PC-9 (cell line): ENCODE measurements at regions not wholly inside any gene's neighbourhood (a gene's known extent, or its start where the extent isn't known, plus 50 kb on each side); places are given as distances from the start of the nearest gene placed in this dataset.

ENCODE experiments used
- BruUV-seq: library from RNA; stranded (reverse); fragments of 400-500 nt; replicated peaks from 2 replicates; lab custom pipeline; 2021; lab: Mats Ljungman, UMichigan
- CTCF ChIA-PET: fragments of 300-600 bp; sonication (Branson Sonifier 250); formaldehyde crosslinking; loops from one replicate; lab custom pipeline; 2022; ENCODE audit warnings: antibody characterized with exemption; lab: Charles Lee
- POLR2A ChIA-PET: fragments of 300-600 bp; sonication (Branson Sonifier 250); formaldehyde crosslinking; loops from one replicate; lab custom pipeline; 2022; ENCODE audit warnings: antibody characterized with exemption; ENCODE audit not compliant: unreplicated experiment; lab: Charles Lee
- DNase-seq, 2 experiments: peaks; one replicate each; pipeline versions ENCODE4 v3.0.0 to v3.0.0-alpha.2; 2015 to 2022; ENCODE audit warnings: mixed read lengths in 1 of 2
- H2AFZ ChIP-seq: fragments of 200-600 bp; sonication (generic); 2 replicates; pipeline ENCODE4 v1.8.1; 2017; ENCODE audit warnings: antibody characterized with exemption
- H3F3A ChIP-seq: fragments of 200-600 bp; sonication (generic); 2 replicates; pipeline ENCODE4 v1.8.1; 2017; ENCODE audit warnings: antibody characterized with exemption, mild to moderate bottlenecking, low read depth; ENCODE audit not compliant: insufficient read depth
- H3K27ac ChIP-seq: fragments of 200-600 bp; sonication (generic); 2 replicates; pipeline ENCODE4 v1.6.1; 2016; ENCODE audit warnings: mixed run types
- H3K27me3 ChIP-seq: fragments of 200-600 bp; sonication (generic); 2 replicates; pipeline ENCODE4 v1.6.1; 2016; ENCODE audit warnings: low read depth, mixed run types; ENCODE audit not compliant: insufficient read depth
- H3K36me3 ChIP-seq: fragments of 200-600 bp; sonication (generic); 2 replicates; pipeline ENCODE4 v1.6.1; 2016; ENCODE audit warnings: low read depth, mixed run types
- H3K4me1 ChIP-seq: fragments of 200-600 bp; sonication (generic); replicated peaks from 2 replicates; pipeline ENCODE4 v1.6.1; 2016; ENCODE audit warnings: mixed run types; ENCODE audit not compliant: insufficient read depth
- H3K4me2 ChIP-seq: fragments of 200-600 bp; sonication (generic); 2 replicates; pipeline ENCODE4 v1.6.1; 2017; ENCODE audit warnings: mixed run types
- H3K4me3 ChIP-seq: fragments of 200-600 bp; sonication (generic); 2 replicates; pipeline ENCODE4 v1.6.1; 2016; ENCODE audit warnings: mixed run types
- H3K79me2 ChIP-seq: fragments of 200-600 bp; sonication (generic); 2 replicates; pipeline ENCODE4 v1.6.1; 2017; ENCODE audit warnings: low read depth, mixed run types
- H3K9me2 ChIP-seq: fragments of 200-600 bp; sonication (generic); 2 replicates; pipeline ENCODE4 v1.8.1; 2017; ENCODE audit warnings: mild to moderate bottlenecking; ENCODE audit not compliant: insufficient read depth
- H3K9me3 ChIP-seq: fragments of 200-600 bp; sonication (generic); 2 replicates; pipeline ENCODE4 v1.8.1; 2016; ENCODE audit warnings: low read depth; ENCODE audit not compliant: insufficient read depth
- H4K20me1 ChIP-seq: fragments of 200-600 bp; sonication (generic); 2 replicates; pipeline ENCODE4 v1.8.1; 2017; ENCODE audit not compliant: insufficient read depth
- CTCF ChIP-seq: fragments of 200-600 bp; sonication (generic); conservative IDR thresholded peaks from 2 replicates; pipeline ENCODE4 v1.6.1; 2017; ENCODE audit warnings: mixed run types, antibody characterized with exemption, mild to moderate bottlenecking, moderate library complexity
- EZH2 ChIP-seq: fragments of 200-600 bp; sonication (generic); IDR thresholded peaks from 2 replicates; pipeline ENCODE4 v1.8.0; 2017; ENCODE audit warnings: antibody characterized with exemption, low read depth
- intact Hi-C: fragments of 100-400 bp; cut with micrococcal nuclease; formaldehyde crosslinking; loops from one replicate; pipeline ENCODE4 v1.10.0; 2022; ENCODE audit not compliant: unreplicated experiment

DNA sequence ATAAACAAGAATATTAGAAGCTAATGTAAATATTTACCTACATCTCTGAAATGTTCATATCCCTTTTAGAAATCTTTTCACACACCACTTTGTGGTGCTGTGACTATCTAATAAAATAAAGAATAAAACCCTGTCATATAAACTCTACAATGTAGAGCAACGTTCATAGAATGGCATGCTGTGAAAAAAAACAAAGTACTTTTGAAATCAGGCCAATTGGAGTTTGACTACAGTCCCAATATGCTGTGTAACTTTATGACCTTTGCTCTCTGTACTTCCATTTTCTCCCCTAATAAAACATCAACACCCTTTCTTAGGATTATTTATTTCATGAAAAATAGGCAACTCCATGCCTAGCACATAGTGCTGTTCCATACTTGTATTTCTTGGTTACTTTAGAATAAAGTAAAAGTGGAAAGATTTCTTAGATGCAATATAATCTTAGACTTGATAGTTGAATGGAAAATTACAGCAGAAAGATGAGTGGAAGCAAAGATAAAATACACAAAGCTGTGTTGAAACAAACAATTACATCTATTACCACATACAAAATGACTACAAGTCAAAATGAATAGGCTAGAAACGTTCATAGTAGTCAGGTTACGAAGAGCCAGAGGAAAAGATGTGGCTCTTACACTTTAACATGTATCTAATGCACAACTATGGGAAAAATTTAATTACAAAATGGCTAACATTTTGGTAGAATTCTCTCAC is 613.2 kb upstream of the SLITRK5 start:
- Histone ChIP-seq H3K9me3 (no peaks in the 10 kb centered on the region), H3K79me2 (no peaks in the 10 kb centered on the region), H2AFZ (0 out of 2 replicates have a peak overlapping the region, but pooled peaks have one; percentile 8), H4K20me1 (no peaks in the 10 kb centered on the region), H3K4me2 (no peak overlapping the region), H3K27ac (no peak overlapping the region), H3K9me2 (no peaks in the 10 kb centered on the region), H3K36me3 (no peaks in the 10 kb centered on the region), H3K4me1 (no peaks in the 10 kb centered on the region), H3K27me3 (no peaks in the 10 kb centered on the region), H3K4me3 (no peak overlapping the region), H3F3A (no peaks in the 10 kb centered on the region)
- intact Hi-C loops, result no loop called here
- CTCF ChIA-PET, result no interaction called here
- DNase-seq, result no peak
- BruUV-seq, result no TSS peak
- TF ChIP-seq EZH2, result no peak
- no peak for TF ChIP-seq CTCF
- POLR2A ChIA-PET, result no interaction called here

- intact Hi-C loops, result no loop called here
Observed at GRCh38 chr13:87058786-87059329, 612.3 kb upstream of the SLITRK5 start.

More at GRCh38 chr13:87058786-87059329, 612.3 kb upstream of the SLITRK5 start:
- no TSS peak for BruUV-seq
- no peaks in the 10 kb centered on the region for H3K9me3 ChIP-seq
- H3K4me3 ChIP-seq, result no peak overlapping the region
- TF ChIP-seq CTCF (no peak), EZH2 (no peak)
- no peaks in the 10 kb centered on the region for H3K9me2 ChIP-seq
- H2AFZ ChIP-seq, result peak overlapping the region; percentile 16; the same call in 1 of the 2 replicates
- DNase-seq, result no peak
- no peaks in the 10 kb centered on the region for H3K27me3 ChIP-seq
- CTCF ChIA-PET, result no interaction called here
- POLR2A ChIA-PET, result no interaction called here
- no peak overlapping the region for H3K27ac ChIP-seq
- H3K4me1 ChIP-seq, result no peaks in the 10 kb centered on the region
- H3F3A ChIP-seq, result no peaks in the 10 kb centered on the region
- no peaks in the 10 kb centered on the region for H4K20me1 ChIP-seq
- H3K4me2 ChIP-seq, result no peak overlapping the region
- H3K36me3 ChIP-seq, result no peaks in the 10 kb centered on the region
- H3K79me2 ChIP-seq, result no peaks in the 10 kb centered on the region
